ENCODE measurements at regions not wholly inside any gene's neighbourhood (a gene's known extent, or its start where the extent isn't known, plus 50 kb on each side); places are given as distances from the start of the nearest gene placed in this dataset.

DNA sequence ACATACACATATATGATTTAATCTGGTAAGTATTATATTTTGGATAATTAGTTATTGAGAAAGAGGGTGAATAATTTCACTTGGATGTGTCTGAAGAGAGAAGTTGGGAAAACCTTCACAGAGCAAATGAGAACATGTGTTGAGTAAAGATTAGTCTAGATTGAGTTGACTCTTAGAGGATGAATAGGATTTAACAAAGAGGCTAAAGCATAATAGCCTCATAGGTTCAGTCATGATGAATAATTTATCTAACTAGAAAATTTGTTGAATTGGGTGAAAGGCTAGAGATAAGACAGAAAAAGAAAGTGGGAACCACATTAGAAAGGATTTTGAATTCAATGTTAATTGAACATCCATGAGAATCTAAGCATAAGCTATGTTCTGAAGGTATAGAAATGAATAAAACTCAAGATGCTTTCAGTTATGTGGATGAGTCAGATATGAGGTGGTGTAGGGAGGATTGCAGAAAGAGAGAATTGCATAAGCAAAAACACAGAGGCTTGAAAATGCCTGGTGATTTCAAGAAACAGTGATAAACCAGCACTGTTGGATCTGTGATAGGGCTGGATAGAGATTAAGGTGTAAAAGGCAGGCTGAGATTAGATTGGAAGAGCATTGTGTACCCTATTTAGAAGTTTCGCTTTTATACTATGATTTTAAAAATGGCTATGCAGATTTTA, 207.6 kb upstream of the NR3C2 start:
- intact Hi-C loops (cut with micrococcal nuclease; ENCODE audit: unreplicated experiment), result no loop called here
- in situ Hi-C loops (cut with HindIII; ENCODE audit: extremely low pct_ligation_motif_present, low pct_unique_long_range_greater_than_20kb), result no loop called here
- CTCF ChIA-PET (ENCODE audit: low intra/inter-chr PET ratio, low total read pairs), result no interaction called here
- TF ChIP-seq NR3C1 (CRISPR knock-in tag; IDR thresholded peaks at IDR 0.05) (no peak), IRX3 (CRISPR knock-in tag; IDR thresholded peaks at IDR 0.05; ENCODE audit: borderline replicate concordance, low read depth) (no peak), ZNF205 (CRISPR knock-in tag; IDR thresholded peaks at IDR 0.05) (no peak), SCMH1 (CRISPR knock-in tag; IDR thresholded peaks at IDR 0.05; ENCODE audit: borderline replicate concordance) (no peak), ZNF775 (CRISPR knock-in tag; IDR thresholded peaks at IDR 0.05; ENCODE audit: borderline replicate concordance) (no peak), ZSCAN21 (CRISPR knock-in tag; IDR thresholded peaks at IDR 0.05; ENCODE audit: borderline replicate concordance) (no peak), ATF7 (IDR thresholded peaks at IDR 0.05) (no peak), ATF7 (CRISPR knock-in tag; IDR thresholded peaks at IDR 0.05) (no peak), ZNF790 (CRISPR knock-in tag; IDR thresholded peaks at IDR 0.05; ENCODE audit: borderline replicate concordance) (no peak), ZNF549 (CRISPR knock-in tag; IDR thresholded peaks at IDR 0.05) (no peak), ZNF703 (CRISPR knock-in tag; IDR thresholded peaks at IDR 0.05; ENCODE audit: borderline replicate concordance) (no peak), TMF1 (CRISPR knock-in tag; IDR thresholded peaks at IDR 0.05; ENCODE audit: low read depth) (no peak), ZNF660 (CRISPR knock-in tag; IDR thresholded peaks at IDR 0.05; ENCODE audit: borderline replicate concordance, low read depth) (no peak)
- TF ChIP-seq, protein P1, sequence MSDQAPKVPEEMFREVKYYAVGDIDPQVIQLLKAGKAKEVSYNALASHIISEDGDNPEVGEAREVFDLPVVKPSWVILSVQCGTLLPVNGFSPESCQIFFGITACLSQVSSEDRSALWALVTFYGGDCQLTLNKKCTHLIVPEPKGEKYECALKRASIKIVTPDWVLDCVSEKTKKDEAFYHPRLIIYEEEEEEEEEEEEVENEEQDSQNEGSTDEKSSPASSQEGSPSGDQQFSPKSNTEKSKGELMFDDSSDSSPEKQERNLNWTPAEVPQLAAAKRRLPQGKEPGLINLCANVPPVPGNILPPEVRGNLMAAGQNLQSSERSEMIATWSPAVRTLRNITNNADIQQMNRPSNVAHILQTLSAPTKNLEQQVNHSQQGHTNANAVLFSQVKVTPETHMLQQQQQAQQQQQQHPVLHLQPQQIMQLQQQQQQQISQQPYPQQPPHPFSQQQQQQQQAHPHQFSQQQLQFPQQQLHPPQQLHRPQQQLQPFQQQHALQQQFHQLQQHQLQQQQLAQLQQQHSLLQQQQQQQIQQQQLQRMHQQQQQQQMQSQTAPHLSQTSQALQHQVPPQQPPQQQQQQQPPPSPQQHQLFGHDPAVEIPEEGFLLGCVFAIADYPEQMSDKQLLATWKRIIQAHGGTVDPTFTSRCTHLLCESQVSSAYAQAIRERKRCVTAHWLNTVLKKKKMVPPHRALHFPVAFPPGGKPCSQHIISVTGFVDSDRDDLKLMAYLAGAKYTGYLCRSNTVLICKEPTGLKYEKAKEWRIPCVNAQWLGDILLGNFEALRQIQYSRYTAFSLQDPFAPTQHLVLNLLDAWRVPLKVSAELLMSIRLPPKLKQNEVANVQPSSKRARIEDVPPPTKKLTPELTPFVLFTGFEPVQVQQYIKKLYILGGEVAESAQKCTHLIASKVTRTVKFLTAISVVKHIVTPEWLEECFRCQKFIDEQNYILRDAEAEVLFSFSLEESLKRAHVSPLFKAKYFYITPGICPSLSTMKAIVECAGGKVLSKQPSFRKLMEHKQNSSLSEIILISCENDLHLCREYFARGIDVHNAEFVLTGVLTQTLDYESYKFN (CRISPR knock-in tag; conservative IDR thresholded peaks at IDR 0.05), result no peak
- TF ChIP-seq, protein P2, sequence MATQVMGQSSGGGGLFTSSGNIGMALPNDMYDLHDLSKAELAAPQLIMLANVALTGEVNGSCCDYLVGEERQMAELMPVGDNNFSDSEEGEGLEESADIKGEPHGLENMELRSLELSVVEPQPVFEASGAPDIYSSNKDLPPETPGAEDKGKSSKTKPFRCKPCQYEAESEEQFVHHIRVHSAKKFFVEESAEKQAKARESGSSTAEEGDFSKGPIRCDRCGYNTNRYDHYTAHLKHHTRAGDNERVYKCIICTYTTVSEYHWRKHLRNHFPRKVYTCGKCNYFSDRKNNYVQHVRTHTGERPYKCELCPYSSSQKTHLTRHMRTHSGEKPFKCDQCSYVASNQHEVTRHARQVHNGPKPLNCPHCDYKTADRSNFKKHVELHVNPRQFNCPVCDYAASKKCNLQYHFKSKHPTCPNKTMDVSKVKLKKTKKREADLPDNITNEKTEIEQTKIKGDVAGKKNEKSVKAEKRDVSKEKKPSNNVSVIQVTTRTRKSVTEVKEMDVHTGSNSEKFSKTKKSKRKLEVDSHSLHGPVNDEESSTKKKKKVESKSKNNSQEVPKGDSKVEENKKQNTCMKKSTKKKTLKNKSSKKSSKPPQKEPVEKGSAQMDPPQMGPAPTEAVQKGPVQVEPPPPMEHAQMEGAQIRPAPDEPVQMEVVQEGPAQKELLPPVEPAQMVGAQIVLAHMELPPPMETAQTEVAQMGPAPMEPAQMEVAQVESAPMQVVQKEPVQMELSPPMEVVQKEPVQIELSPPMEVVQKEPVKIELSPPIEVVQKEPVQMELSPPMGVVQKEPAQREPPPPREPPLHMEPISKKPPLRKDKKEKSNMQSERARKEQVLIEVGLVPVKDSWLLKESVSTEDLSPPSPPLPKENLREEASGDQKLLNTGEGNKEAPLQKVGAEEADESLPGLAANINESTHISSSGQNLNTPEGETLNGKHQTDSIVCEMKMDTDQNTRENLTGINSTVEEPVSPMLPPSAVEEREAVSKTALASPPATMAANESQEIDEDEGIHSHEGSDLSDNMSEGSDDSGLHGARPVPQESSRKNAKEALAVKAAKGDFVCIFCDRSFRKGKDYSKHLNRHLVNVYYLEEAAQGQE (IDR thresholded peaks at IDR 0.05; ENCODE audit: borderline replicate concordance in 1 of 2, low read depth in 1 of 2, low read length in 2 of 2), result no peak
- TF ChIP-seq, protein P3, sequence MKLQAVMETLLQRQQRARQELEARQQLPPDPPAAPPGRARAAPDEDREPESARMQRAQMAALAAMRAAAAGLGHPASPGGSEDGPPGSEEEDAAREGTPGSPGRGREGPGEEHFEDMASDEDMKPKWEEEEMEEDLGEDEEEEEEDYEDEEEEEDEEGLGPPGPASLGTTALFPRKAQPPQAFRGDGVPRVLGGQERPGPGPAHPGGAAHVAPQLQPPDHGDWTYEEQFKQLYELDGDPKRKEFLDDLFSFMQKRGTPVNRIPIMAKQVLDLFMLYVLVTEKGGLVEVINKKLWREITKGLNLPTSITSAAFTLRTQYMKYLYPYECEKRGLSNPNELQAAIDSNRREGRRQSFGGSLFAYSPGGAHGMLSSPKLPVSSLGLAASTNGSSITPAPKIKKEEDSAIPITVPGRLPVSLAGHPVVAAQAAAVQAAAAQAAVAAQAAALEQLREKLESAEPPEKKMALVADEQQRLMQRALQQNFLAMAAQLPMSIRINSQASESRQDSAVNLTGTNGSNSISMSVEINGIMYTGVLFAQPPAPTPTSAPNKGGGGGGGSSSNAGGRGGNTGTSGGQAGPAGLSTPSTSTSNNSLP (IDR thresholded peaks at IDR 0.05; ENCODE audit: low read depth, low read length), result no peak

More for the DNA sequence above, 207.6 kb upstream of the NR3C2 start:
- H3K27me3 ChIP-seq (ENCODE audit: control insufficient read depth in 1 of 2, insufficient read depth in 2 of 2, low read length in 2 of 2), result no peaks in the 10 kb centered on the region
- H3K79me2 ChIP-seq (ENCODE audit: insufficient read depth, low read length), result no peaks in the 10 kb centered on the region
- ATAC-seq (no peak), FAIRE-seq (no peak), DNase-seq (ENCODE audit: low spot score) (no peak)
- POLR2A ChIA-PET, result no interaction called here
- H2AFZ ChIP-seq (ENCODE audit: low read length), result no peak overlapping the region
- WGBS (ENCODE audit: low lambda C conversion rate), result 0% methylated on average over 1 of the region's 1 CpG
- H3K4me2 ChIP-seq (ENCODE audit: low read depth, low read length), result no peak overlapping the region
- H4K20me1 ChIP-seq (ENCODE audit: insufficient read depth, low read length), result no peaks in the 10 kb centered on the region
- BruUV-seq (replicated peaks), result no TSS peak
- H3K27ac ChIP-seq (ENCODE audit: extremely low read length, insufficient read depth, low read length), result no peak overlapping the region
- H3K4me1 ChIP-seq (ENCODE audit: insufficient read depth, low read length), result no peaks in the 10 kb centered on the region
- peaks cover 27% of the 10 kb centered on the region for H3K9me3 ChIP-seq (ENCODE audit: low read length)
- H3K36me3 ChIP-seq (replicated peaks in 1 of 2; ENCODE audit: control insufficient read depth in 1 of 2, insufficient read depth in 2 of 2, low read length in 2 of 2), result no peaks in the 10 kb centered on the region
- no peak overlapping the region for H3K9ac ChIP-seq (ENCODE audit: insufficient read depth, low read depth, low read length)
- no peak overlapping the region for H3K4me3 ChIP-seq (replicated peaks in 1 of 3; ENCODE audit: insufficient read depth in 1 of 3, low read depth in 2 of 3, low read length in 3 of 3)

All from HepG2 (cell line).